ENCODE measurements at regions not wholly inside any gene's neighbourhood (a gene's known extent, or its start where the extent isn't known, plus 50 kb on each side); places are given as distances from the start of the nearest gene placed in this dataset.

DNA sequence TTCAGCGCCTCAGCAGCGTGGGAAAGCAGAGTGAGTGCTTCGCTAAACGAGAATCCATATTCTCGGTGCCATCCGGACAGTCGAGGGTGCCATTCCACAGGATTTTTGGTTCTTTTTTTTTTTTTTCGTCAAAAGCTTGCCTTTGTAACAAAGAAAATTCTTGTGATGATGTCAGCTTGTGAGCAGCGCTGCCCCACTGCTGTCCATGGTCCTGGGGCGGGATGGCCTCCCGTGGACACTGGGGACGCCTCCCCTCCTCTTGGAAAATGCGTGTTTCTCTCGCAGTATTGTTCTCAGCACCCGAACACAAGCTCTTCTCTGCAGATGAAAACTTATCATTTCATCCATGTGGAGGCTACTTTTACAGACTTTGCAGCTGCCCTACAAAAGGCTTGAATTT is 477.4 kb downstream of the TCERG1L start:
- Histone ChIP-seq H3K4me1 (ENCODE audit: insufficient read depth, low read length) (no peaks in the 10 kb centered on the region), H3K36me3 (ENCODE audit: insufficient read depth, low read depth, low read length) (no peaks in the 10 kb centered on the region), H3K4me3 (ENCODE audit: low read length) (no peak overlapping the region), H3K9me3 (ENCODE audit: insufficient read depth, low read depth, low read length) (no peaks in the 10 kb centered on the region), H3K9ac (ENCODE audit: low read depth, low read length) (no peak overlapping the region), H3K27me3 (ENCODE audit: insufficient read depth, low read length) (no peaks in the 10 kb centered on the region), H3K27ac (ENCODE audit: low read length) (no peak overlapping the region)

DNA sequence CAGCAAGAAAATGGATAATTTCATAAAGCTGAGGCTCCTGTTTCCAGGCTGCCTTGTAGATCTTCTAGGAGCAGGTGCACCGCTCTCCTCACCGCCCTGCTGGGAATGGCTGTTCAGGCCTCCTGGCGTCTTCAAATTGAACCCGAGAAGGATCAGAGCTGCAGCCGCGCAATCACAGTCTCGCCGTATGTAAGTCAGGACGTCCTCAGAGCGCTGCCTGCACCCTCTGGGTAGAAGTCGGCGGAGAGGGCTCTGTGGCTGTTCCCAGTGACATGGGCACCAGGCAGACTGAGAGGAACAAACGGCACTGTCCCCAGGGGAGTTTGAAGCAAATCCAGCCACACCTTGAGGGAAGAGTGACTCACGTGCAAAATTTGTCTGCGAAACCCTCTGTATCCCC is 476.9 kb downstream of the TCERG1L start:
- no peak overlapping the region for H3K4me3 ChIP-seq (ENCODE audit: low read length)
- H3K4me1 ChIP-seq (ENCODE audit: insufficient read depth, low read length), result no peaks in the 10 kb centered on the region
- no peaks in the 10 kb centered on the region for H3K36me3 ChIP-seq (ENCODE audit: insufficient read depth, low read depth, low read length)
- no peaks in the 10 kb centered on the region for H3K9me3 ChIP-seq (ENCODE audit: insufficient read depth, low read depth, low read length)
- H3K27me3 ChIP-seq (ENCODE audit: insufficient read depth, low read length), result no peaks in the 10 kb centered on the region
- no peak overlapping the region for H3K27ac ChIP-seq (ENCODE audit: low read length)
- no peak overlapping the region for H3K9ac ChIP-seq (ENCODE audit: low read depth, low read length)

DNA sequence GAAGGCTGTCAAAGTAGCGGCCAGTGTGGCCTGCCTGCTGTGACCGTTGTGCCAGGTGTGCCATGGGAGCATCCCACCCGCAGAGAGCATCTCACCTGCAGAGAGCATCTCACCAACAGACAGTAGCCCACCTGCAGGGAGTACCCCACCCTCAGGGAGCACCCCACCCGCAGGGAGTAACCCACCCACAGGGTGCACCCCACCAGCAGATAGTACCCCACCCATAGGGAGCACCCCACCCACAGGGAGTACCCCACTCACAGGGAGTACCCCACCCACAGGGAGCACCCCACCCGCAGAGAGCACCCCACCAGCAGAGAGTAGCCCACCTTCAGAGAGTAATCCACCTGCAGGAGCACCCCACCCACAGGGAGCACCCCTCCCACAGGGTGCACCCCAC is 476.5 kb downstream of the TCERG1L start:
- no peaks in the 10 kb centered on the region for H3K4me1 ChIP-seq (ENCODE audit: insufficient read depth, low read length)
- no peak overlapping the region for H3K9ac ChIP-seq (ENCODE audit: low read depth, low read length)
- H3K4me3 ChIP-seq (ENCODE audit: low read length), result no peak overlapping the region
- no peaks in the 10 kb centered on the region for H3K27me3 ChIP-seq (ENCODE audit: insufficient read depth, low read length)
- no peak overlapping the region for H3K27ac ChIP-seq (ENCODE audit: low read length)
- no peaks in the 10 kb centered on the region for H3K9me3 ChIP-seq (ENCODE audit: insufficient read depth, low read depth, low read length)
- no peaks in the 10 kb centered on the region for H3K36me3 ChIP-seq (ENCODE audit: insufficient read depth, low read depth, low read length)

DNA sequence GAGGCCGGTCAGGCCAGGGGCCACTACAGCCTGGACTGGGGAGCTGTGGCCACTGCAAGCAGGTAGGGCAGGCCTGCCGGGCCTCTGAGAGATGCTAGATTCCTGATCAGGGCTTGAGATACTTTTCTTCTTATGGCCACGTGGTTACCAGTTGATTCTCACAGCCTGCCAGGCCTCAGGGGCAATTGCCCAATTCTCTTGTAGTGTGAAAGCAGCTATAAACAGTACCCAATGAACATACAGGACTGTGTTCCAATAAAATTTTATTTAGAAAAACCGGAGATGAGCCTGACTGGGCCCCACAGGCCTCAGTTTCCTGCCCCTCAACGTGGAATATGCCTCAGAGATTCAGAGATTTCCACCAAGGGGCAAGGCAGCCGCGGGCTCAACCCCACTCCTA is 475.2 kb downstream of the TCERG1L start:
- no peak overlapping the region for H3K27ac ChIP-seq (ENCODE audit: low read length)
- no peaks in the 10 kb centered on the region for H3K4me1 ChIP-seq (ENCODE audit: insufficient read depth, low read length)
- no peaks in the 10 kb centered on the region for H3K27me3 ChIP-seq (ENCODE audit: insufficient read depth, low read length)
- no peaks in the 10 kb centered on the region for H3K9me3 ChIP-seq (ENCODE audit: insufficient read depth, low read depth, low read length)
- no peak overlapping the region for H3K9ac ChIP-seq (ENCODE audit: low read depth, low read length)
- H3K36me3 ChIP-seq (ENCODE audit: insufficient read depth, low read depth, low read length), result no peaks in the 10 kb centered on the region
- H3K4me3 ChIP-seq (ENCODE audit: low read length), result no peak overlapping the region

DNA sequence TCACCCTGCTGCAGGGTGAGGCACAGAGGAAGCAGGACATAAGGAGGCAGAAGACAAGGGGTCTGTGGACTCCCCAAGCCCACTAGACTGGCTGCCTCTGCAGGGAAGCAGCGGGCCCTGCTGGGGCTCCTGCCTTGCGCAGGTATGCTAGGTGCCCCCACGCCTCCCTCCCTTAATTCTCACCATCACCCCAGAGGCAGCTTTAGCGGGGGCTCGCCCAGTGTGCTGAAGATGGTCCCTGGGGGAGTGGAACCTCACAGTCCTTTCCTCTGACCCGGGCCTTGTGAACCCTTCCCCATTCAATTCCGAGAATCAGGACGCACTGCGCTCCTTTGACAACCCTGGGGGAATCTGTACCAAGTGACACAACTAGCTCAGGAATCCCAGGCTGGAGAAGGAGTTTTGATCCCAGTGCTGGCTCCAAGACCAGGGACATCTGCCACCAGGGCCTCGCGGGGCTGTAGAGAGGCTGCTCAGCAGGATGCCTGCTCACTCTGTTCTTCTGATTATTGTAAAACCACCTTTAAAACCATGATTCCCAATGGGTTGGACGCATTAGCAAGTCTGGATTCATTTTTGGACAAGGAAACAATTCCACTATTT is 468.4 kb downstream of the TCERG1L start:
- H3K4me1 ChIP-seq (ENCODE audit: insufficient read depth, low read length), result peaks cover 11% of the 10 kb centered on the region; the same call in 1 of the 2 replicates
- no peak overlapping the region for H3K27ac ChIP-seq (ENCODE audit: low read length)
- H3K9ac ChIP-seq (ENCODE audit: low read depth, low read length), result no peak overlapping the region
- H3K27me3 ChIP-seq (ENCODE audit: insufficient read depth, low read length), result no peaks in the 10 kb centered on the region
- no peaks in the 10 kb centered on the region for H3K36me3 ChIP-seq (ENCODE audit: insufficient read depth, low read depth, low read length)
- H3K4me3 ChIP-seq (ENCODE audit: low read length), result no peak overlapping the region
- H3K9me3 ChIP-seq (ENCODE audit: insufficient read depth, low read depth, low read length), result no peaks in the 10 kb centered on the region

DNA sequence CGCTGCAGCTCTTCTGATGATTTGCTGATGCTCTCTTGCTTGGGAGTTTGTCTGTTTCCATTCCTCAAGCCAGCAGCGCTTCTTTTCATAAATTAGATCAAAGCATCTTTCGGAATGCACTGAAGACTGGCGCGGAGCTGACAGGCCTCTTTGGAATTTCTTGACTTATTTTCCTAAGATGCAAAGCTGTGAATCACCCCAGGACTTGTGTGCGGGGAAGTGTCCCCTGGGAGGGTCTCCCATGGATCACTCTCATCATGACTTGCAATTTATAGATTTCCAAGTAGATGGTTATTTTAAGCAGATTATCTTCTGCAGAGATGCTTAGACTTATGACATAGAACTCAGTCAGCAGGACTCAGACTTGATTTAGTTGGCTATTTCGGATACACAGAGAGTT is 467.2 kb downstream of the TCERG1L start:
- Histone ChIP-seq H3K9me3 (ENCODE audit: insufficient read depth, low read depth, low read length) (no peaks in the 10 kb centered on the region), H3K27ac (ENCODE audit: low read length) (no peak overlapping the region), H3K9ac (ENCODE audit: low read depth, low read length) (no peak overlapping the region), H3K4me3 (ENCODE audit: low read length) (no peak overlapping the region), H3K27me3 (ENCODE audit: insufficient read depth, low read length) (no peaks in the 10 kb centered on the region), H3K4me1 (ENCODE audit: insufficient read depth, low read length) (peaks cover 11% of the 10 kb centered on the region; the same call in 1 of the 2 replicates), H3K36me3 (ENCODE audit: insufficient read depth, low read depth, low read length) (no peaks in the 10 kb centered on the region)

DNA sequence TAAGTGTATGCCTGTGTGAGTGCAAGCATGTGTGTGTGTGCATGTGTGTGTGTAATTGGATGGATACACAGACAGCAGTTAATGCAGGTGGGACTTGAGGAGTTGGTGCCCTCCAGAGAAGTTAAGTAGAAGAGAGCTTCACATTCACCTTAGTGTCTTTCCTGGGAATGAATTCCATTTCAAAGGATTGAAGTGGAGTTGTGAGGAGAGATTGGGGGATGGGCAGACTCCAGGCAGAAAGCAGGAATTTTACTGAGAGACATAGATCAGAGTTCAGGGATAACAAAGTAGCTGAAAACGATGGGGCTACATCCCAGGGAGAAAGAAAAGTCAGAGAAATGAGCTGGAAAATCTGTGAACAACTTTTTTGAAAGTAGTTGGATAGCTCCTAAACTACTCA is 464.4 kb downstream of the TCERG1L start:
- no peak overlapping the region for H3K27ac ChIP-seq (ENCODE audit: low read length)
- no peaks in the 10 kb centered on the region for H3K36me3 ChIP-seq (ENCODE audit: insufficient read depth, low read depth, low read length)
- H3K4me1 ChIP-seq (ENCODE audit: insufficient read depth, low read length), result peaks cover 11% of the 10 kb centered on the region; the same call in 1 of the 2 replicates
- H3K9ac ChIP-seq (ENCODE audit: low read depth, low read length), result no peak overlapping the region
- no peaks in the 10 kb centered on the region for H3K9me3 ChIP-seq (ENCODE audit: insufficient read depth, low read depth, low read length)
- no peak overlapping the region for H3K4me3 ChIP-seq (ENCODE audit: low read length)
- H3K27me3 ChIP-seq (ENCODE audit: insufficient read depth, low read length), result no peaks in the 10 kb centered on the region

DNA sequence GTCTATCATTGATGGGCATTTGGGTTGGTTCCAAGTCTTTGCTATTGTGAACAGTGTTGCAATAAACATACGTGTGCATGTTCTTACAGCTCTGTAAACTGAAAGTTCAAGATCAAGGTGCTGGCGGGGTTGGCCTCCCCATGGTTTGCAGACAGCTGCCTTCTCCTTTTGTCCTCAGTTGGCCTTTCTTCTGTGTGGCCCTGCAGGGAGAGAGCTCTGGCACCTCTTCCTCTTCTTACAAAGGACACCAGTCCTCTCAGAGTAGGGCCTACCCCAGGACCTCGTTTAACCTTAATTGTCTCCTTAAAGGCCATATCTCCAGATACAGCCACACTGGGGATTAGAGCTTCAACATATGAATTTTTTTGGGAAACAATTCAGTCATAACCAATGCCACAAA is 462.7 kb downstream of the TCERG1L start:
- no peaks in the 10 kb centered on the region; the same call in none of the 2 replicates for H3K9me3 ChIP-seq (ENCODE audit: insufficient read depth, low read depth, low read length)

DNA sequence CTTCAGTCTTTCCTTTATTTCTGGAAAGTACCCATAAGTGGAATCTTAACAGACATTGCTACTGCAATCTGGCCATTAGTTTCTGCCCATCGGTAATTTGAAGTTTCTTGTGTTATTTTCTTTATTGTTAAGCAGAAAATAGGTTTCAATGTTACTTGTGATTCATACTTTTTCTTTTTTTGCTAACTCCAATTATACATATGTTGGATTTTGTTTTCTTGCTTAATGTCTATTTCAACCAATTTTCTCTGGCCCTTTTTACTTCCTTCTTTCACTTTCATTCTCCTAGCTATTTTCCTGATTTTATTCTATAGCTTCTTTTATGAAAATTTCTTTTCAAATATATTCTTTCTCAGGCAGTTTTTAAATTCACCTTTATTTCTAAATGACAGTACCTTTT is 457.4 kb downstream of the TCERG1L start:
- H3K9ac ChIP-seq (ENCODE audit: low read depth, low read length), result no peak overlapping the region
- H3K27ac ChIP-seq (ENCODE audit: low read length), result no peak overlapping the region
- H3K4me3 ChIP-seq (ENCODE audit: low read length), result no peak overlapping the region
- no peaks in the 10 kb centered on the region for H3K27me3 ChIP-seq (ENCODE audit: insufficient read depth, low read length)
- no peaks in the 10 kb centered on the region for H3K4me1 ChIP-seq (ENCODE audit: insufficient read depth, low read length)
- H3K36me3 ChIP-seq (ENCODE audit: insufficient read depth, low read depth, low read length), result no peaks in the 10 kb centered on the region
- peaks cover 16% of the 10 kb centered on the region for H3K9me3 ChIP-seq (ENCODE audit: insufficient read depth, low read depth, low read length)

More for the DNA sequence above, 462.7 kb downstream of the TCERG1L start:
- Histone ChIP-seq H3K4me3 (ENCODE audit: low read length) (no peak overlapping the region), H3K36me3 (ENCODE audit: insufficient read depth, low read depth, low read length) (no peaks in the 10 kb centered on the region), H3K4me1 (ENCODE audit: insufficient read depth, low read length) (peaks cover 11% of the 10 kb centered on the region; the same call in 1 of the 2 replicates), H3K27ac (ENCODE audit: low read length) (no peak overlapping the region), H3K9ac (ENCODE audit: low read depth, low read length) (no peak overlapping the region), H3K27me3 (ENCODE audit: insufficient read depth, low read length) (no peaks in the 10 kb centered on the region)

DNA sequence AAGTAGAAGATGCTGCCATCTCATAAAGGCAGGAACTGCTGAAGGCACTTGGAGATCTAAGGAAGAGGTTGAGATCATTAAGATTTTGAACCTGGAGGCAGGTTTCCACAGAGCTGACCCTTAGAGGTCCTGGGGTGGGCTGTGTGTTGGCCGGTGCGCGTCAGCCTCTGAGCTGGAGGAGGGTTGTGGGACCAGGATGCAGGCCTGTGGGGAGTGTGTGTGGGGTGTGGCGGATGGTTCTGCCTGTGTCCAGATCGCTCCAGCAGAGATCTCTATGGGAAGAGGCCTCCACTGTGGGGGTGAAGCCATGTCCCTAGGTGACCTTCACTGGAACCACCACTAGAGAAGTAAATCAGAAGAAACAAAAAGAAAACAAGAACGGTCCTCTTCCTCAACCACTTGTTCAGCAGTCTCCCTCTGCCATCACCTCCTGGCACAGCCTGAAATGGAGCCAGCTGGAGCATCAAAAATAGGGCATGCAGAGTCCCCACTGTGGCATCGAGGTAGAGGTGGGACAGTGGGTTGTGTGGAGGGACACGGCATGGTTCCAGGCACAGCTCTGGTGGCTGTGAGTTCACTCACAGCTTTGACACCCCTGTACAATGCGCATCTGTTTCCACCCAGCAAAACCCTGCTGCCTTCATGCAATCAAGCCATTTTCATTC is 453.8 kb downstream of the TCERG1L start:
- no peaks in the 10 kb centered on the region for H3K4me1 ChIP-seq (ENCODE audit: insufficient read depth, low read length)
- no peaks in the 10 kb centered on the region for H3K27me3 ChIP-seq (ENCODE audit: insufficient read depth, low read length)
- H3K36me3 ChIP-seq (ENCODE audit: insufficient read depth, low read depth, low read length), result no peaks in the 10 kb centered on the region
- H3K27ac ChIP-seq (ENCODE audit: low read length), result no peak overlapping the region
- H3K9ac ChIP-seq (ENCODE audit: low read depth, low read length), result no peak overlapping the region
- peaks cover 16% of the 10 kb centered on the region for H3K9me3 ChIP-seq (ENCODE audit: insufficient read depth, low read depth, low read length)
- H3K4me3 ChIP-seq (ENCODE audit: low read length), result no peak overlapping the region

DNA sequence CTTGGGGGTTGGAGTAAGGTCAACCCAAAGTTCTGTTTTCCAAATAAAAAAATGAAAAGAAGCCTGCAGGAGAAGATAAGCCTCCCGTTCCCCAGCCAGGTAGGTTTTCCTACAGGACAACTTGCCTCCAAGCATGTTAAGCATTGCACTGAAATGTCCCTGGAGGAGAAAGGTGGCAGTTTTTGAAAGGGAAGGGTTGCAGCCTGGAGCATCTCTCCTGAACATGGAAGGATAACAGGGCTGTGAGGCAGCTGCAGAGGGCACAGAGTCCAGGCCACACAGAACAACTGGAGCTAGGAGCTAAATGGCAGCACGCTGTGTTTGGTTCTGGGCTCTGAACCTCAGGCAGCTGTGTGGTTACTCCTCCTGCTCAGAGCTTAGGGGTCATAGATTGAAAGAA is 452.9 kb downstream of the TCERG1L start:
- peaks cover 16% of the 10 kb centered on the region for H3K9me3 ChIP-seq (ENCODE audit: insufficient read depth, low read depth, low read length)
- H3K4me3 ChIP-seq (ENCODE audit: low read length), result no peak overlapping the region
- no peaks in the 10 kb centered on the region for H3K27me3 ChIP-seq (ENCODE audit: insufficient read depth, low read length)
- no peak overlapping the region for H3K9ac ChIP-seq (ENCODE audit: low read depth, low read length)
- no peaks in the 10 kb centered on the region for H3K36me3 ChIP-seq (ENCODE audit: insufficient read depth, low read depth, low read length)
- no peaks in the 10 kb centered on the region for H3K4me1 ChIP-seq (ENCODE audit: insufficient read depth, low read length)
- no peak overlapping the region for H3K27ac ChIP-seq (ENCODE audit: low read length)

DNA sequence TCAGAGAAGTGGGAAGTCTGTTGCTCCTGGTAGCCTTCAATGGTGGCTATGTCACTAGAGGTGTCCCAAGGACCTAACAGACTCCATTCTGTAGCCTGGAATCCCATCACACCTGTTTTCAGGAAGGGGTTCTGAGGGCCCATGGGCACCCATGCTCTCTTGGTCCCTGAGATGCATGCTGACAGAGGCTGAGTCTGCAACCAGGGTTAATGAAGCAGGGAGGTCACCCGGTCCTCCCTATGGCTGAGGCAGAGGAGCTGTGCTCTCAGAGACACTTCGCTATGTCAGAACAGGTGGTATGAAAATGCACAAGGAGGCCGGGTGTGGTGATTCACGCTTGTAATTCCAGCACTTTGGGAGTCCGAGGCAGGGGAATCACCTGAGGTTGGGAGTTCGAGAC is 452.1 kb downstream of the TCERG1L start:
- H3K9ac ChIP-seq (ENCODE audit: low read depth, low read length), result no peak overlapping the region
- no peaks in the 10 kb centered on the region for H3K27me3 ChIP-seq (ENCODE audit: insufficient read depth, low read length)
- H3K36me3 ChIP-seq (ENCODE audit: insufficient read depth, low read depth, low read length), result no peaks in the 10 kb centered on the region
- H3K4me1 ChIP-seq (ENCODE audit: insufficient read depth, low read length), result no peaks in the 10 kb centered on the region
- H3K9me3 ChIP-seq (ENCODE audit: insufficient read depth, low read depth, low read length), result peaks cover 11% of the 10 kb centered on the region; the same call in 1 of the 2 replicates
- H3K27ac ChIP-seq (ENCODE audit: low read length), result no peak overlapping the region
- H3K4me3 ChIP-seq (ENCODE audit: low read length), result no peak overlapping the region
